NCI-H2196 (cell line): ENCODE measurements at regions not wholly inside any gene's neighbourhood (a gene's known extent, or its start where the extent isn't known, plus 50 kb on each side); places are given as distances from the start of the nearest gene placed in this dataset.
"Not testable (repeated sequence)": the region's sequence is repeated elsewhere in the genome, so short reads cannot be mapped to it uniquely, and the experiment has no call there.

Source experiments
- DNase-seq: peaks from one replicate; lab custom pipeline; 2025; ENCODE audit not compliant: unreplicated experiment; lab: John Stamatoyannopoulos, UW

- no peak for DNase-seq
Observed at GRCh38 chr2:52343706-52344266, 1311.9 kb upstream of the NRXN1 start.

GRCh38 chr2:52343010-52343409 lies 1311.1 kb upstream of the NRXN1 start:
- DNase-seq, result no peak

GRCh38 chr2:52342458-52342857 lies 1310.5 kb upstream of the NRXN1 start:
- DNase-seq, result no peak

GRCh38 chr2:52341732-52342131 lies 1309.8 kb upstream of the NRXN1 start:
- no peak for DNase-seq

- no peak for DNase-seq
Observed at GRCh38 chr2:52340171-52340570, 1308.2 kb upstream of the NRXN1 start.

- not testable (repeated sequence) for DNase-seq
Observed at GRCh38 chr2:52337786-52338185, 1305.9 kb upstream of the NRXN1 start.

- no peak for DNase-seq
Observed at GRCh38 chr2:52336951-52337350, 1305.0 kb upstream of the NRXN1 start.

GRCh38 chr2:52335727-52336126 lies 1303.8 kb upstream of the NRXN1 start:
- no peak for DNase-seq

GRCh38 chr2:52334185-52334584 lies 1302.3 kb upstream of the NRXN1 start:
- DNase-seq, result no peak

- no peak for DNase-seq
Observed at GRCh38 chr2:52327641-52328040, 1295.7 kb upstream of the NRXN1 start.

GRCh38 chr2:52314231-52314630 lies 1282.3 kb upstream of the NRXN1 start:
- no peak for DNase-seq

GRCh38 chr2:52312486-52312885 lies 1280.6 kb upstream of the NRXN1 start:
- no peak for DNase-seq

GRCh38 chr2:52311862-52312261 lies 1279.9 kb upstream of the NRXN1 start:
- no peak for DNase-seq

- DNase-seq, result no peak
Observed at GRCh38 chr2:52308156-52308555, 1276.2 kb upstream of the NRXN1 start.

GRCh38 chr2:52294628-52295027 lies 1262.7 kb upstream of the NRXN1 start:
- no peak for DNase-seq

GRCh38 chr2:52292801-52293200 lies 1260.9 kb upstream of the NRXN1 start:
- DNase-seq, result no peak

- no peak for DNase-seq
Observed at GRCh38 chr2:52289741-52290140, 1257.8 kb upstream of the NRXN1 start.

- no peak for DNase-seq
Observed at GRCh38 chr2:52288596-52288995, 1256.7 kb upstream of the NRXN1 start.

GRCh38 chr2:52269696-52270485 lies 1238.0 kb upstream of the NRXN1 start:
- DNase-seq, result no peak

GRCh38 chr2:52264911-52265310 lies 1233.0 kb upstream of the NRXN1 start:
- no peak for DNase-seq

- DNase-seq, result peak; percentile 14
Observed at GRCh38 chr2:52264488-52264887, 1232.6 kb upstream of the NRXN1 start.

- DNase-seq, result no peak
Observed at GRCh38 chr2:52260904-52261303, 1229.0 kb upstream of the NRXN1 start.

- not testable (repeated sequence) for DNase-seq
Observed at GRCh38 chr2:52258967-52259366, 1227.0 kb upstream of the NRXN1 start.
